SJCRH30 (cell line): ENCODE measurements at regions not wholly inside any gene's neighbourhood (a gene's known extent, or its start where the extent isn't known, plus 50 kb on each side); places are given as distances from the start of the nearest gene placed in this dataset.

ENCODE experiments used
- DNase-seq, 2 experiments: peaks; one replicate each; pipeline ENCODE4 v3.0.0-alpha.2; 2015 to 2020
- H3K27ac ChIP-seq: fragments of 250-450 bp; sonication (Bioruptor Pico); 2 replicates; pipeline ENCODE4 v1.5.1; 2020; ENCODE audit warnings: mild to moderate bottlenecking, moderate library complexity
- H3K27me3 ChIP-seq: fragments of 250-450 bp; sonication (Bioruptor Pico); 2 replicates; pipeline ENCODE4 v1.5.1; 2020; ENCODE audit warnings: mild to moderate bottlenecking, moderate library complexity
- H3K36me3 ChIP-seq: fragments of 250-450 bp; sonication (Bioruptor Pico); 2 replicates; pipeline ENCODE4 v1.5.1; 2020; ENCODE audit warnings: mild to moderate bottlenecking, moderate library complexity
- H3K4me1 ChIP-seq: fragments of 250-450 bp; sonication (Bioruptor Pico); 2 replicates; pipeline ENCODE4 v1.5.1; 2020; ENCODE audit warnings: mild to moderate bottlenecking, moderate library complexity
- H3K4me3 ChIP-seq: fragments of 250-450 bp; sonication (Bioruptor Pico); 2 replicates; pipeline ENCODE4 v1.5.1; 2020; ENCODE audit warnings: mild to moderate bottlenecking, moderate library complexity
- H3K9me3 ChIP-seq: fragments of 250-450 bp; sonication (Bioruptor Pico); replicated peaks from 2 replicates; pipeline ENCODE4 v1.5.1; 2020; ENCODE audit warnings: mild to moderate bottlenecking, moderate library complexity

DNA sequence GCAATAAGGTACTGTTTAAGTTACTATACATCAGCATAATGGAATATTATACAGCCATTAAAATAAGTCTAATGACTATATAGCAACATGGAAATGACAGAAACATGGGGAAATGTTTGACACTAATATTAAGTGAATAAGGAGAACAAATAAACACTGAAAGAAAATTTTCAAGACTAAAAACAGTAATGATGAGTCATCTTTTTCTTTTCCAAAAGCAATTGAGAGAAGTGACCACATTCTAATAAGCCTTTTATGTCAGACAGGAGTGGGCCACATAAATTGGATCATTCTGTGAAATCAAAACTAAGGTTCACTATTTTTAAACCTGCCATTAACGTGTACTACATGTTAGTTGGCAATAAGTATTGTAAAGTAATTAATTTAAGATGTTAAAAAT, 187.5 kb downstream of the AHR start:
- Histone ChIP-seq H3K4me3 (no peak overlapping the region), H3K9me3 (no peaks in the 10 kb centered on the region), H3K27ac (no peak overlapping the region), H3K27me3 (no peaks in the 10 kb centered on the region), H3K4me1 (no peaks in the 10 kb centered on the region), H3K36me3 (no peaks in the 10 kb centered on the region)
- no peak for DNase-seq

DNA sequence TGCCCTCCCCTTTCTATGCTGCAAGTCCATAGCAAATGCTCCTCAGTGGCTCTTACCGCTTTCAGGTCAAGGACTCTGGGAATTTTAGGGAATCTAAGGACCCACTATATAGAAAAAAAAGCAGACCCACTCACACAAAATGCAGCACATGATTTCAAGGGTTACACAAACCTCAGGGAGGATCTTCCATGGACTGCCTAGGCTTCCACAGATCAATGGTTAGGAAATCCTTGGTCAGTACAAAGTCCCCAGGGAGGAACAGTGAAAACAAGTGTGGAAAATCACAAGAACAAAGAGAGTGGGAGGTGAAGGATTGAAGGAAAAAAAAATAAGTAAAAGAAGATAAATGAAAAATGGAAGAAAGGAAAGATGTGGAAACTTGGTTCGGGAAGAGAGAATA, 188.4 kb downstream of the AHR start:
- Histone ChIP-seq H3K36me3 (no peaks in the 10 kb centered on the region), H3K4me3 (no peak overlapping the region), H3K27me3 (no peaks in the 10 kb centered on the region), H3K9me3 (no peaks in the 10 kb centered on the region), H3K4me1 (no peaks in the 10 kb centered on the region), H3K27ac (no peak overlapping the region)
- no peak for DNase-seq

- Histone ChIP-seq H3K9me3 (no peaks in the 10 kb centered on the region), H3K4me3 (no peak overlapping the region), H3K27me3 (no peaks in the 10 kb centered on the region), H3K4me1 (no peaks in the 10 kb centered on the region), H3K36me3 (no peaks in the 10 kb centered on the region), H3K27ac (no peak overlapping the region)
- DNase-seq, result no peak
Measured at GRCh38 chr7:17487343-17487742, 188.9 kb downstream of the AHR start.

DNA sequence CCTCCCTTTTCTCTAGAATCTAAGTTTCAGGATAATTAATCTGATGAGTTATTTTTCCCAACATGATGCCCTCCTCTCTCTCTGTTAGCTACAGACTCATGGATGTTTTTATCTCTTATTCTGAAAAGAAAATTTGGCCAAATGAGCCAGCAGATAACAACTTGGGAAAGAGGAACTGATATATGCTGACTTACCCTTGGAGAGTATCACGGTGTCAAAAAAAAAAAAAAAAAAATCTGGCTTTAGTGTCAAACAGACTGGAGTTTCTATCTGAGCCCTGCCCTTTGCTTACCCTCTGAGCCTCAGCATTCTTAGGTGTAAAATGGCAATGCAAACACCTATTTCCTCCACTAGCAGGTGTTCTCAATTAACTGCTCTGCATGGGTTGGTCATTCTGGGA, 190.4 kb downstream of the AHR start:
- no peak overlapping the region for H3K4me3 ChIP-seq
- H3K27me3 ChIP-seq, result no peaks in the 10 kb centered on the region
- no peaks in the 10 kb centered on the region for H3K4me1 ChIP-seq
- H3K27ac ChIP-seq, result no peak overlapping the region
- DNase-seq, result no peak
- no peaks in the 10 kb centered on the region for H3K9me3 ChIP-seq
- H3K36me3 ChIP-seq, result no peaks in the 10 kb centered on the region

GRCh38 chr7:17489961-17490360, 191.5 kb downstream of the AHR start:
- no peak overlapping the region for H3K4me3 ChIP-seq
- no peaks in the 10 kb centered on the region for H3K27me3 ChIP-seq
- no peaks in the 10 kb centered on the region for H3K4me1 ChIP-seq
- DNase-seq, result no peak
- H3K27ac ChIP-seq, result no peak overlapping the region
- no peaks in the 10 kb centered on the region for H3K36me3 ChIP-seq
- no peaks in the 10 kb centered on the region for H3K9me3 ChIP-seq

DNA sequence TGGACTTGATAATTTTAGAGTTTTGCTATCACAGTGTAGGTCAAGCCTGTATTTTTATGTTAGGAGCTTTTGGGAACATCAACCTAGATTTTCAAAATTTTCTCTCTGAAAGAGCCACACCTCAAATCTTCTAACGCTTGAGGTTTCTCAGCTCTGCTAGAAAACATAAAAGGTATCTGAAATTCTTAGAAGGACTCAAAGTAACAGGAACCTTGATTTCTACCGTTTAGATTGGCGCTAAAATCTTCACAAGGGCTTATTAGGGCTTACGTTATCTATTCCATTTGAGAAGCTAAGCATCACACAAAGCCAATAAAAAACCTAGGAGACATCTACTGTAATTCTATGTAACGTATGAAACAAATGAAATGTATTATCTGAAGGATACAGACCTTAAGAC, 192.4 kb downstream of the AHR start:
- H3K9me3 ChIP-seq, result no peaks in the 10 kb centered on the region
- H3K4me1 ChIP-seq, result no peaks in the 10 kb centered on the region

GRCh38 chr7:17492437-17492836, 194.0 kb downstream of the AHR start:
- no peak overlapping the region for H3K27ac ChIP-seq
- no peak for DNase-seq
- H3K4me3 ChIP-seq, result no peak overlapping the region
- H3K4me1 ChIP-seq, result no peaks in the 10 kb centered on the region
- H3K27me3 ChIP-seq, result peaks cover 2% of the 10 kb centered on the region; the same call in 1 of the 2 replicates
- no peaks in the 10 kb centered on the region for H3K9me3 ChIP-seq
- no peaks in the 10 kb centered on the region for H3K36me3 ChIP-seq

More for the DNA sequence above, 192.4 kb downstream of the AHR start:
- no peak overlapping the region for H3K27ac ChIP-seq
- no peak for DNase-seq
- H3K27me3 ChIP-seq, result peaks cover 2% of the 10 kb centered on the region; the same call in 1 of the 2 replicates
- H3K36me3 ChIP-seq, result no peaks in the 10 kb centered on the region
- H3K4me3 ChIP-seq, result no peak overlapping the region

DNA sequence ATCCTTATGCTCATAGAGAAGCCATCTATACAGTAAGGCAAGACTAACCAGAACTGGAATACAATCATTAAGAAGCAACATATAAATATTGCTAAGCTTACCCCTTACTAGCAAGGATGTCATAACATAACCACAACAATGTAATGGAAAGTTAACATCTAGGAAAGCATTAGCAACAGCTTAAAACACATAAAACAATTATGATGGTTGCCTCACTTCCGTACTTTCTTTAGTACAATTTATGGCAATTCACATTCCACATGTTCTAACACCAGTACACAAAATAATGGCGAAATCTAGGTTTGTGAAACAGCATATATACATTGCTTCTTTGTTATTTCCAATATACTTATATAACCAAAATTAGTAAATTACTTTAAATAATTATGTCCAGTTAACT, 195.0 kb downstream of the AHR start:
- Histone ChIP-seq H3K4me1 (no peaks in the 10 kb centered on the region), H3K36me3 (no peaks in the 10 kb centered on the region), H3K27ac (no peak overlapping the region), H3K4me3 (no peak overlapping the region), H3K9me3 (no peaks in the 10 kb centered on the region), H3K27me3 (peaks cover 2% of the 10 kb centered on the region; the same call in 1 of the 2 replicates)
- DNase-seq, result no peak

DNA sequence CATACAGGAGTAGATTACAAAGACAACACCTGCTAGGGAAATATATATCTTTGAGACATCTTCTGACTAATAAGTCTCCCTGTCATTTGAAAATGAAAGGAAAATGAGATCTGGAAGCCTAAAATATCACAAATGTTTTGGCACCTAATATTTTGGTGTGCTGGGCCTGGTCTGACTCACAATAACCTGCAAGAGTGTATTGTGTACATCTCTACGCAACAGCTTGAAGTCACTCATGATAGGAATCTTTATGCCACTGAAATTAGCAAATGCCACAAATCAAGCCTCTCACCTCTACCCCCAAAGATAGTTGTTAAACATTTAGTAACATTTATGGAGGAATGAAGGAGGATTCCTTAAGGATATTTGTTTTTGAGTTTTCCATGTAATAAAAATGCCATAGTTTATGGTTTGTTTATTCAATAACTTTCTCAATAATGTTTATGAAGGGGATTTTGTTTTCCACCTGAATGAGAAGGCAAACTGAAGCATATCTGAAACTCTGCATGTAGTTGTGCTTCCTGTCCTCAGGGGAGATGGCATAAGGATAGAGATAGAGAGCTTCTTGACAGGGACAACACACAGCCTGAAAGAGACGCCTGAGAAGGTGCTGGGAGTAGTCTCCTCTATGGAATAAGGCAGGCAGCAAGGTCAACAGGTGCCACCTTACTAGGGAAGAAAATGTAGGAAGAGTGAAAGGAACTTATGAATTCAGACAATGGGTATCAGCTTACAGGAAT, 197.4 kb downstream of the AHR start:
- no peak for DNase-seq
- Histone ChIP-seq H3K4me1 (no peaks in the 10 kb centered on the region), H3K27ac (no peak overlapping the region)

DNA sequence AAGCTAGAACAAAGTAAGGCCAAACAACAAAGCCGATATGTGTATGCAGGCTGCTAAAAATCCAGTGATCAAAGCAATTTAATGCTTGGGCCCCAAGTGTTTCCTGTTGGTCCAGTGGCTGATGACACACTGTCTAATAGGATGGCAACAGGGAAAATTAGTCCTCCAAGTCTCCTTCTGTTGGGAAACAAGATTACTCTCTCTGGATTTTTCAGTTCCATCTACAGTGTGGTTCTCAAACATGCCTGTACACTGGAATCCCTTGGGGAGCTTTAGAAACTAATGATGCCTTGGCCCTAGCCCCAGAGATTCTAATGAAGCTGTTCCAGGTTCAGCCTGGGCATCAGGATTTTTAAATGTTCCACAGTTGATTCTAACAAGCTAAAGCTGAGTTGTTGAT, 198.7 kb downstream of the AHR start:
- peaks cover 2% of the 10 kb centered on the region; the same call in 1 of the 2 replicates for H3K27me3 ChIP-seq
- H3K27ac ChIP-seq, result no peak overlapping the region
- no peak overlapping the region for H3K4me3 ChIP-seq
- no peaks in the 10 kb centered on the region for H3K36me3 ChIP-seq
- DNase-seq, result no peak
- no peaks in the 10 kb centered on the region for H3K9me3 ChIP-seq
- no peaks in the 10 kb centered on the region for H3K4me1 ChIP-seq

More for the DNA sequence above, 197.4 kb downstream of the AHR start:
- peaks cover 2% of the 10 kb centered on the region; the same call in 1 of the 2 replicates for H3K27me3 ChIP-seq
- H3K36me3 ChIP-seq, result no peaks in the 10 kb centered on the region
- no peaks in the 10 kb centered on the region for H3K9me3 ChIP-seq
- H3K4me3 ChIP-seq, result no peak overlapping the region

DNA sequence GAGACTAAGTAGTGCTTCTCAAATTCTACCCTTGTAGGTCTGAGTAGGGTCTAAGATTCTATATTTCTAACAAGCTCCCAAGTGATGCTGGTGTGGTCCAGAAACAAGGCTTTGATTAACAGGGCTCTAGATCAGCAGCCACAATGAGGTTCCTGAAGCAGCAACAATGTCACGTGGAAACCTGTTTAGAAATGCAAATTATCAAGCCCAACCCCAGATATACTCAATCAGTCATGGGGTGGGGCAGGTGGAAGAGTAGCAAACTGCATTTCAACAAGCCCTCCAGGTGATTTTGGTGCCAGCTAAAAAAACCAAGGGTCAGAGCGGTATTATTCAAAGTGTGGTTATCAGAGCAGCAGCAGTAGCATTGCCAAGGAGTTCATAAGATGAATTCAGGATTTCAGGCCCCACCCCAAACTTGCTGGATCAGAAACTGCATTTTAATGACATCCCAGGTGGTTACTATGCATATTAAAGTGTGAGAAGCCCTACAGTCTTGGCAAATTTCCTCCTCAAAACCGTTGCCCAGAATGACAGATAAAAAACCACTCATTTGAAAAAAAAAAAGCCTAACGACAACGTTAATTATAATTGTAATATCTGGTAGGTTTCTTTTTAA, 199.2 kb downstream of the AHR start:
- Histone ChIP-seq H3K27ac (no peak overlapping the region), H3K4me3 (no peak overlapping the region), H3K4me1 (no peaks in the 10 kb centered on the region), H3K36me3 (no peaks in the 10 kb centered on the region), H3K9me3 (no peaks in the 10 kb centered on the region), H3K27me3 (peaks cover 2% of the 10 kb centered on the region; the same call in 1 of the 2 replicates)
- DNase-seq, result no peak

DNA sequence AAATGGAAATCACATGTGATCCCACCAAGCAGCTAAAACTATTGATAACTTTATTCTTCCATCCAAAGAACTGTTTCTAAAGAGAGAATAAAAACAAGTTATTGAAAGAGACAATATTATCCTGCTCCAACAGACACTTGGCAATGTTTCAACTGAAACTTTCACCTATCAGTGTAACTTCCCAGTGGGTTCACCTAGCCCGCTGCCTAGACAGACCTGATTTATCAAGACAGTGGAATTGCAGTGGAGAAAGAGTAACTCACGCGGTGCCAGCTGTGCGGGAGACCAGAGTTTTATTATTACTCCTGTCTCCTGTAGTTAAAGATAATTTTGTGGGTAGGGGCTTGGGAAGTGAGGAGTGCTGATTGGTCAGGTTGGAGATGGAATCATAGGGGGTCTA, 199.8 kb downstream of the AHR start:
- Histone ChIP-seq H3K4me1 (no peaks in the 10 kb centered on the region), H3K27me3 (peaks cover 2% of the 10 kb centered on the region; the same call in 1 of the 2 replicates), H3K36me3 (no peaks in the 10 kb centered on the region), H3K4me3 (no peak overlapping the region), H3K27ac (no peak overlapping the region), H3K9me3 (no peaks in the 10 kb centered on the region)
- DNase-seq, result no peak

- H3K27me3 ChIP-seq, result no peaks in the 10 kb centered on the region; the same call in 1 of the 2 replicates
- no peaks in the 10 kb centered on the region for H3K36me3 ChIP-seq
- H3K4me3 ChIP-seq, result no peak overlapping the region
- no peaks in the 10 kb centered on the region for H3K9me3 ChIP-seq
- no peak overlapping the region for H3K27ac ChIP-seq
- H3K4me1 ChIP-seq, result no peaks in the 10 kb centered on the region
- DNase-seq, result no peak
Measured at GRCh38 chr7:17500736-17501135, 202.3 kb downstream of the AHR start.

DNA sequence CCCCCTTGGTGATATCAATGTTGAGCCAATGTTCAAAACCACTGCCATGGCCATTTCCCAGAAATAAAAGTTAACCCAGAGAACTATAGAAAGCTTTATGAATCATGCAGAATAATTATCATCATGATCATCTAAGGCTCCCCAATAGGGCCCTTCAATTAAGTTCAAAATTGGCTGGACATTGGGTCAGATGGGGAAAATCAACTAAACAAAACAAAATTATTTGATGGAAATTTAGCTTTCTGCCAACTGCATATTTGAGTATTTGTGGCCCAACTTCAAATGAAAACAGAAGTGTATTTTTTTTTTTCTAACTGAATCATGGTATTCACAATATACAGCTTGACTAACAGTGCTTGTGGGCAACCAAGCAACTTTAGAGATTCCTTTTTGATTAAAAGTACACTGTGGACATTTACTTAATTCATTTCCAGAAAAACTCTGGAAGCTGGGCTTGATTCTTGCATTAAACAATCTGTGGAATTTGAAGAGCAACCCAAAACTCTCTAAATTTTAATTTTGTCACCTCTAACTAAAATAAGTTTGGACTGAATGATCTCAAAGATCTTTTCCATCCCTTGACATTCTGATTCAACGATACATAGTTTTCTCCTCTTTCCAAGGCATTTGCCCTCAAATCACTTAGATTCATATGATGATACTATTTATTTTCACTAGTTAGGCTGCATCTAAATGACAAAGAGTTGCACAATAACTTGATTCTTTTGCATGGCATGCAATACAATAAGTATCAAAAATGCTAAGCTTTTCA, 203.2 kb downstream of the AHR start:
- H3K36me3 ChIP-seq, result no peaks in the 10 kb centered on the region
- H3K27me3 ChIP-seq, result no peaks in the 10 kb centered on the region
- no peak overlapping the region for H3K4me3 ChIP-seq
- no peak overlapping the region for H3K27ac ChIP-seq
- no peak for DNase-seq
- no peaks in the 10 kb centered on the region for H3K9me3 ChIP-seq
- no peaks in the 10 kb centered on the region for H3K4me1 ChIP-seq
